ENCODE measurements at regions not wholly inside any gene's neighbourhood (a gene's known extent, or its start where the extent isn't known, plus 50 kb on each side); places are given as distances from the start of the nearest gene placed in this dataset.

DNA sequence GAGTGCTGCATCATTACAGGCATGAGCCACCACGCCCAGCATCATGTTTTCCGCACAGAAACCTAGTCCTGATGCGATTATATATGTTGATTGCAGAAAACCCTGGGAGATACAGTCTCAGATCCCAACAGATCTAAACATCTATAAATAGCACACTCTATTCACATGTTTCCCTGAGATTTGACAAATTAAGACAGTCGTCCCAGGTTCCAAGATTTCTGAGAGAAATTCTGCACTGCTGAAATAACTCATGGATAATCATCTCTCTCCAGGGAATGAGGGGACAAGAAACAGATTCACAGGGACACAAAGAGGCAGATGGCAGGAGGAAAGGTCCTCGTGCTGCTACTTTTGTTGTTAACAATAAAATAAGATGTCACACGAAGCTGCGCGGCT is 393.1 kb upstream of the CELF2 start:
- TF ChIP-seq, protein P1, sequence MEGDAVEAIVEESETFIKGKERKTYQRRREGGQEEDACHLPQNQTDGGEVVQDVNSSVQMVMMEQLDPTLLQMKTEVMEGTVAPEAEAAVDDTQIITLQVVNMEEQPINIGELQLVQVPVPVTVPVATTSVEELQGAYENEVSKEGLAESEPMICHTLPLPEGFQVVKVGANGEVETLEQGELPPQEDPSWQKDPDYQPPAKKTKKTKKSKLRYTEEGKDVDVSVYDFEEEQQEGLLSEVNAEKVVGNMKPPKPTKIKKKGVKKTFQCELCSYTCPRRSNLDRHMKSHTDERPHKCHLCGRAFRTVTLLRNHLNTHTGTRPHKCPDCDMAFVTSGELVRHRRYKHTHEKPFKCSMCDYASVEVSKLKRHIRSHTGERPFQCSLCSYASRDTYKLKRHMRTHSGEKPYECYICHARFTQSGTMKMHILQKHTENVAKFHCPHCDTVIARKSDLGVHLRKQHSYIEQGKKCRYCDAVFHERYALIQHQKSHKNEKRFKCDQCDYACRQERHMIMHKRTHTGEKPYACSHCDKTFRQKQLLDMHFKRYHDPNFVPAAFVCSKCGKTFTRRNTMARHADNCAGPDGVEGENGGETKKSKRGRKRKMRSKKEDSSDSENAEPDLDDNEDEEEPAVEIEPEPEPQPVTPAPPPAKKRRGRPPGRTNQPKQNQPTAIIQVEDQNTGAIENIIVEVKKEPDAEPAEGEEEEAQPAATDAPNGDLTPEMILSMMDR (IDR thresholded peaks at IDR 0.05): no peak
- TF ChIP-seq POLR2A (IDR thresholded peaks at IDR 0.05) (no peak), POLR2AphosphoS5 (IDR thresholded peaks at IDR 0.05; ENCODE audit: insufficient read depth in 1 of 2, low read depth in 1 of 2) (no peak)
